ENCODE measurements at regions not wholly inside any gene's neighbourhood (a gene's known extent, or its start where the extent isn't known, plus 50 kb on each side); places are given as distances from the start of the nearest gene placed in this dataset.

- TF ChIP-seq CTCF (IDR thresholded peaks at IDR 0.05) (no peak), POLR2A (IDR thresholded peaks at IDR 0.05) (no peak)
Observed at GRCh38 chr7:73966062-73966940, 61.7 kb upstream of the ELN start.

Data from thyroid gland (tissue), 4 donors.